Glomerular endothelial cell (primary cell): ENCODE measurements at regions not wholly inside any gene's neighbourhood (a gene's known extent, or its start where the extent isn't known, plus 50 kb on each side); places are given as distances from the start of the nearest gene placed in this dataset.

Source experiments
- DNase-seq: peaks from one replicate; pipeline ENCODE4 v3.0.0-alpha.2; 2011; ENCODE audit warnings: low read depth, low spot score; ENCODE audit errors: extremely low read depth

DNA sequence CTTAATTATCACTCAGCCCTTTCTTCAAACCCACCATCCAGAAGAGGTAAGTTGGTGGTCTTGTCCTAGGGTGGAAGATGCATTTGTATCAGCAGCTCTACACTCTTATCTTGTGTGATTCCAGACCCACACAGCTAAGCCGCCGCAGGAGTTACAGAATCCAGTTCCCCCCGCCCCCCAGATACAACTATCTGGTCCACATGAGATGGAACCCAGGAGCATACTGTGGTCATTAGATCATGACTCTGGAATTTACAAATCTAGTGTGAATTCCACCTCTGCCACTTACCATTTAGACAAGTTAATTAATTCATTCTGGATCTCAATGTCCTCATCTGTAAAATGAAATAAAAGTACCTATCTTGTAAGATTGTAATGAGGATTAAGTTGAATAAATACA lies 486.4 kb downstream of the BCL11A start:
- DNase-seq, result no peak

GRCh38 chr2:60066096-60066839 lies 487.2 kb downstream of the BCL11A start:
- DNase-seq, result no peak

GRCh38 chr2:60064687-60065389 lies 488.6 kb downstream of the BCL11A start:
- DNase-seq, result no peak

DNA sequence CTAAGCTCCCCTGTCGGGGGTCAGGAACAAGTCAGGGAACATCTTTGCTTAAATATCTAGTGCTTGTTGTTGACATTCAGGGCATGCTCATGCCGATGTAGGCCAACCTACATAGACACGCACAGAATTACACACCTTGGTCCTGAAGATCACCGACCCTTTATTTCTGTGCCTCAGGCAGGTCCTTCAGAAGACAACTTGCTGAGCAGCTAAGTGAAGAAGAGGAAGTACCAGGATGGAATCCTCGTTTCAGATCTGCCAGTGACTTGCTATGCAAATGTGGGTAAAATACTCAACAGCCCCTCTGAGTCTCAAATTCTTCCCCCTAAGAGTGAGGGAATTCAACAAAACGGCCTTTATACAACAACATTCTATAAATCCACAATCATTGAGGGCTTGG lies 494.7 kb downstream of the BCL11A start:
- DNase-seq, result no peak

- no peak for DNase-seq
These were observed 498.7 kb downstream of the BCL11A start for GRCh38 chr2:60054571-60055340.

GRCh38 chr2:60053791-60054190 lies 499.7 kb downstream of the BCL11A start:
- DNase-seq, result no peak

DNA sequence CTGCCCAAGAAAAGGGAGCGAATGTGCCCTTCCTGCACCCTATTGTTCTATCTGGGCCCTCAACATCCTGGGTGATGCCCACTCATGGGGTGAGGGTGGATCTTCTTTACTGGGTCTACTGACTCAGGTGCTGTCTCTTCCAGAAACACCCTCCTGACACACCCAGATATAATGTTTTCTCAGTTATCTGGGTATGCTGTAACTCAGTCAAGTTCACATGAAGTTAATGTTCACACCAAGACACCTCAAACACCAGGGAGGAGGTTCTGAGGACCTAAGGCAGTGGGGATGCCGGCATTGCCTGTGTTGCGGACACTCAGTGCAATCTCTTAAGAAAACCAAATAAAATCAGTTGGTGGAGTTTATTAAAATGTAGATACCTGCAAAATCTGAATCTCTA lies 500.9 kb downstream of the BCL11A start:
- DNase-seq, result no peak

DNA sequence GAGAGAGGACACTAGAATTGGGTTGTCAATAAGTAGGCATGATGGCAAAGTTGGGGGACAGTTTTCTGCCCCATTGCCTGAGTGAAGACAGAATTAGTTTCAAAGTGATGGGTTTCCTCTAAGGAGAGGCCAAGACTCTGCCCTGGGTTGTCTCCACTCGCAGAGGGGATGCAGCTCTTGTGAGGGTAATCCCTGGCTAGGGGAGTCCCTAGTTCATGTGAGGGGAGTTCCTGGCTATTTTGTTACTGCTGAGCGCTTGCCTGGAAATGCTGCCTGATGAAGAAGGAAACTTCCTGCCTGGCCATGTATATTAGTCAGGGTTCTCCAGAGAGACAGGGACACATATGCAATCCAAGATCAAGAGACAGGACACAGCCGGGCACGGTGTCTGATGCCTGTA lies 501.5 kb downstream of the BCL11A start:
- no peak for DNase-seq

DNA sequence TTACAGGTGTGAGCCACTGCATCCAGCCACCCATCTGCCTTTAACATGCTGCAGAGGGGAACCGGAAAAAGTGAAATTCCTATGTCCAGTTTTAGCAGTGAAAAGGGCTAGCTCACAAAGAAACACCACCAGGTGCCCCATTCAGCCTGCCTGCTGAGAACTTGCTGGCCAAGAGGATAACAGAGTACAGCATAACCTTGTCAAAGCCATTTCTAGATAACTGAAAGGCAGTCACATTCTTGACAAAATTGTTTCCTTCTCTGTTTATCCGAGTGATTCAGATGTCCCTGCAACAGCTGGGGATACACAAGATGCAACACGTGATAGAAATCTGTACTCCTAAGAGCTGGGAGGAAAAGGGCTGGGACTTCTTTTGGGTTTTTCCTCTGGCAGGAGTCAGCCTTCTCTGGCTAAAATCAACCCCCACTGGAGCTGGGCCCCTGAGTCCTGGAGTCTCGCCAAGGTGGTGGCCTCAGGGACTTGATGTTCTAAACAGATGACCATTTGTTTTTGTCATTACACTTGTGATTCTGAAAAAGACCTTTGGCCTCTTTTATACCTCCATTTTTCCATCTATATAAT lies 505.4 kb downstream of the BCL11A start:
- DNase-seq, result no peak

GRCh38 chr2:60047347-60047746 lies 506.1 kb downstream of the BCL11A start:
- DNase-seq, result no peak

DNA sequence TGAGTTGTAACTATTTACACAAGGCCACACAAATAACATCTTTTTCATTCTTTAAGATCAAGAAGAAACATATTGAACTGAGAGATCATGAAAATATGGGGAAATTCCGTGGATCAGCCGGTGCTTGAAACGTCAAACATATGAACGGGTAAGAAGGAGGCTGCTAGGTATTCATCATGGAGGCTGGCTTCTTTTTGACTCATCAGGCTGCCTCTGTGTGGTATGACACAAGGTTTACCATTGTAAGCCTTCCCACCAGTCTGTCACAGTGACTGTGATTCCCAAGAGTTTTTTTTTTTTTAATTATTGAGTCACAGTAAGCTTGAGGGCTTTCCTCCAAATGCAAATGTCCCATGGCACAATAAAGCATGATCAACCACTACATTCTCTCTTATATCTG lies 506.9 kb downstream of the BCL11A start:
- DNase-seq, result no peak

DNA sequence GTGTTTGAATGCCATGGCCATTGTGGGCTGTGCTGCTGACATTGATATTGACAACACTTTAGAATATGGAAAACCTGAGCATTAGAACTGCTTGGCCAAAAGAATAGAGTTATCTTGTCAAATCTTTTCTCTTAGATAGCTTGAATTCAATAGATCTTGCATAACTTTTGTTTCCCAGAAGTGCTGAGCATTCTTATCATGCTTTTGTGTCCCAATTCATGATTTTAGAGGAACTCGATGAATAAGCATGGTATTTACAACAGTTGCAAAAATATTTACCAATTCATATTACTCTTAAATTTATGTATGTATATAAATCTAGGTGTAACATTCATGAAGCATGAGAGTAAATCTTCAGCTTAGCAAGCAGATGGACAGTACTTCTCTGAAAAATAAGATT lies 508.0 kb downstream of the BCL11A start:
- DNase-seq, result no peak

DNA sequence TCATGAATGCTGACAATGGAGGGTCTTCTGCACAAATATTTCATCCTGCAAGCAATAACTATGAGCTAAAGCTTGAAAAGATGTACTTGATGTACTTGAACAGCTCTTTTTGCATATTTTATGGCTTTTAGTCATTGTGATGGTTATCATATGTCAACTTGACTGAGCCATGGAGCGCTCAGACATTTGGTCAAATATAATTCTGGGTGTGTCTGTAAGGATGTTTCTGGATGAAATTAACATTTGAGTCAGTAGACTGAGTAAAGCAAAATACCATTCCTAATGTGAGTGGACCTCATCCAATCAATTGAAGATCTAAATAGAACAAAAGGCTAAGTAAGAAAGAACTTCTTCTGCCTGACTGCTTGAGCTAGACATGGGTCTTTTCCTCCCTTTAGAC lies 509.0 kb downstream of the BCL11A start:
- DNase-seq, result no peak

GRCh38 chr2:60042023-60042422 lies 511.4 kb downstream of the BCL11A start:
- DNase-seq, result no peak

- DNase-seq, result no peak
These were observed 520.1 kb downstream of the BCL11A start for GRCh38 chr2:60033325-60033724.

GRCh38 chr2:60029566-60029883 lies 523.9 kb downstream of the BCL11A start:
- no peak for DNase-seq

GRCh38 chr2:60028849-60029565 lies 524.4 kb downstream of the BCL11A start:
- no peak for DNase-seq

DNA sequence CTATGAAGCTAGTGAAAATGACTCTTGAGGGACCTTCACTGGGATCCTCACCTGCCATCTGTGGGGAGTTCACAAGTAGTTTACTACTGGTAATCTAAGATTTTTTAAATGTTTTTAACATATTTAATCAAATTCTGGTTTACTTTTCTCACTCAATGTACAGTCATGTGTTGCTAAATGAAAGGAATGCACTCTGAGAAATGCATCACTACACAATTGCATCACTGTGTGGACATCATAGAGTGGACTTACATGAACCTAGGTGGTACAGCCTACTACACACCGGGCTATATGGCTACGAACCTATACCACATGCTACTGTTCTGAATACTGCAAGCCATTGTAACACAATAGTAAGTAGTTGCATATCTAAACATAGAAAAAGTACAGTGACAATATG lies 528.0 kb downstream of the BCL11A start:
- DNase-seq, result no peak

DNA sequence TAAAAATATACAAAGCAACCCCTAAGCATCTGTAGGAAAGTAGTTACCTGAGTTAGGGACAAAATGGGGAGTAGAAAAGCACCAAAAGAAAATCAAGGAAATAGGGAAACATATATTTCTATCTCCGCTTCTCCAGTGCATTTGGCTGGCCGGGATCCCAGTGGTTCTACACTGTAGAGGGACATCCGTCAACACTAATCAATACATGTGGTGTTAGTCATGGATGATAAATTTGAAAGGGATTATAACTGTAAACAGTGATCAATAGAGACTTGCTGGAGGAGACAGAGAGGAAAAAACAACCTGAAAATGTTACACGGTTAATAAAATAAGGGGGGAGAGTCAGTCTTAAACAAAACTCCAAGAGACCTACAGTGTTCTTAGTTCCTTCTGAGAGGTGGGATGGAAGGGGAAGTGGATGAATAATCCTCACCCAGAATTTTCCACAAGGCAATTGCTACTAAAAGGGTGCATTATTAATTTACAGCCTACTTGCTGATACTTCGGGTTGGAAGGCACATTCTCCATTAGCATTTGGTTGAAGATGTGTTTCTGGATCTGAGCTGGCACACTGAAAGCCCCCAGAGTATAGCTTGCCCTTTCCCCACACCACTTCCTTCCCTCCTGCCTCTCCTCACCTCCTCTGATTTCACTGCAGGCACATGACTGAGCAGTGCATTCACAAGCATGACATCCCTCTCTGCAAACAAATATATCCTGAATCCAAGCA lies 530.0 kb downstream of the BCL11A start:
- no peak for DNase-seq

DNA sequence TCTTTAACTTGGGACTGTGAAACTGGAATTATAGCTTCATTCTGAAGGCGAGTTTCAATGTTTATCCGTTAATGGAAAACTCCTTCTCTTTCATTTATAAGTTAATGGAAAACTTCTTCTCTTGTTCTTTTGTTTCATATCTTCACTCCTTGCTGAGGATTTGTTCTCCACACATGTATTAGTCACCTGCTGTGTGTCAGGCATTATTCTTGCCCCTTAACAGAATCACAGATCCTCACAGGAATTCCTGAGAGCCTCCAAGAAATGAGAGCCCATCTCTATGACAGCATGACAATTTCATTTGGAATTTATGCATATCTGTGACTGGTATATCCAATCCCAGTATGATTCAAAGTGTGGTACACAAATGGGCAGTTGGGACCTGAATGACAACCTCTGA lies 545.8 kb downstream of the BCL11A start:
- DNase-seq, result no peak
